HuH-7.5 (cell line): ENCODE measurements at regions not wholly inside any gene's neighbourhood (a gene's known extent, or its start where the extent isn't known, plus 50 kb on each side); places are given as distances from the start of the nearest gene placed in this dataset.
"Not testable (repeated sequence)": the region's sequence is repeated elsewhere in the genome, so short reads cannot be mapped to it uniquely, and the experiment has no call there.

ENCODE experiments used
- DNase-seq: peaks from one replicate; pipeline ENCODE4 v3.0.0; 2011; ENCODE audit warnings: low spot score

DNA sequence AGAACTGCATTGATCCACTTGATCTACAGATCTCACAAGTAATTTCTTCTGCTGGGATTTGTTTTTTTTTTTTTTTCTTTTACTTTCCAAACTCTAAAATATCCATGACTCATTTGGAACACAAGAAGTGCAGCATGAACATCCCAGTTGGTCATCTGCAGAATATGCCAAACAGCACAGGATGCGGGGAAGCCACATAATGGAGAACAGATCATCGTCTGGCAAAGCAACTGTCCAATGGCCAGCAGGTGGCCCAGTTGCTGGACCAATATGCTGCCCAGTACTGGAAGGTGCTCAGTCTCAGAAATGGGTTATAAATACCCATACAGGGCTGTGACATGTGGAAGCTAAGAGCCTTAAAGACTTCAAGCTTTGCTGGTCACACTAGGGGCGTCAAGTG, 221.3 kb upstream of the TAS2R1 start:
- DNase-seq = no peak

- no peak for DNase-seq
Observed at GRCh38 chr5:9850456-9850855, 220.3 kb upstream of the TAS2R1 start.

GRCh38 chr5:9847631-9848030, 217.5 kb upstream of the TAS2R1 start:
- no peak for DNase-seq

DNA sequence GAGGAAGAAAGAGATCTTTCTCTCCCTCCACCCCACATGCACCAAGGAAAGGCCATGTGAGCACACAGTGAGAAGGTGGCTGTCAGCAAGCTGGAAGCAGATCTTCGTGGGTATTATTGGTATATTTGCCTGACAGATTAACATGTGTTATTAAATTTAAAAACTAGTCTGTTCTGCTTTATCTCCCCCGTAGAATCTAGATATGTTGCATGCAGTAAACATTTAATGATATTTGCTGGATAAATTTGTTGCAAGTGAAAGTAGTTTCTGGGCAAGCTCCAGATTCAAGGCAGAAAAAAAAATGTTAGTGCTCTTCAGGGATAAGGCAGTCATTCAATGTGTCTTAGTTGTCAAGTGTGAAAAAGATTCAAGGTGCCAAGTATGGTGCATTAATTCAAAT, 215.0 kb upstream of the TAS2R1 start:
- DNase-seq = no peak

GRCh38 chr5:9841516-9842170, 211.5 kb upstream of the TAS2R1 start:
- no peak for DNase-seq

GRCh38 chr5:9838916-9839315, 208.8 kb upstream of the TAS2R1 start:
- DNase-seq = no peak

GRCh38 chr5:9834871-9835770, 205.0 kb upstream of the TAS2R1 start:
- DNase-seq = no peak

- DNase-seq = no peak
Observed at GRCh38 chr5:9833871-9834270, 203.7 kb upstream of the TAS2R1 start.

GRCh38 chr5:9832921-9833320, 202.8 kb upstream of the TAS2R1 start:
- no peak for DNase-seq

DNA sequence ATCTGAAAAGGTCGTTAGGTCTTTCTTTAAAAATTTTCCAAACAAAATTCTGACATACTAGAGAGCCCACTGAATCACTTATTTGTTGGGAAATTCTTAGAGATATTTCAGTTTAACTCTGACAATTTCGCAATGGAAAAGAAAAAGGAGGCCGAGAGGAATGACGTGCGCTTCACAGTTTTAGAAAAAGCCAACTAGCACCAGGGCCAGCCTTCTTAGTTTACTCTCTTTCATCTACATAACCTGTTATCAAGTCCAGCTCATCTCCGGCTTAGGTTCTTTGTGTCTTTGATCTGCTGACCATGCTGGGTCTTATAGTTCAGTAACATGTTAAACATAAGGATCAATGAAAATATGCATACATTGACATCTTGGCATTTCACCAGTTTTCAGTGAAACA, 201.7 kb upstream of the TAS2R1 start:
- no peak for DNase-seq

DNA sequence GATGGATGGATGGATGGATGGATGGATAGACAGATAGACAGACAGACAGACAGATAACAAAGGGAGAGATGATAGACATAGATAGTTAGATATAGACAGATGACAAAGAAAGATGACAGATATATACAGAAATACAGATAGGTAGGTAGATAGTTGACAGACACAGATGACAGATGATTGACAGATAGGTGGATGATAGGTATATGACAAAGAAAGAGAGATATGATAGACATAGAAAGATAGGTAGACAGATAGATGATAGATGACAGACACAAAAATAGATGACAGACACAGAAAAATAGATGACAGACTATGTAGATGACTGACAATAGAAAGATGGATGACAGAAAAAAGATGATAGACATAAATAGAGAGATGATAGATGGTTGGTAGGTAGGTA, 200.0 kb upstream of the TAS2R1 start:
- DNase-seq = no peak

GRCh38 chr5:9829621-9830020, 199.5 kb upstream of the TAS2R1 start:
- DNase-seq = no peak

- DNase-seq = no peak
Observed at GRCh38 chr5:9820691-9821449, 190.7 kb upstream of the TAS2R1 start.

DNA sequence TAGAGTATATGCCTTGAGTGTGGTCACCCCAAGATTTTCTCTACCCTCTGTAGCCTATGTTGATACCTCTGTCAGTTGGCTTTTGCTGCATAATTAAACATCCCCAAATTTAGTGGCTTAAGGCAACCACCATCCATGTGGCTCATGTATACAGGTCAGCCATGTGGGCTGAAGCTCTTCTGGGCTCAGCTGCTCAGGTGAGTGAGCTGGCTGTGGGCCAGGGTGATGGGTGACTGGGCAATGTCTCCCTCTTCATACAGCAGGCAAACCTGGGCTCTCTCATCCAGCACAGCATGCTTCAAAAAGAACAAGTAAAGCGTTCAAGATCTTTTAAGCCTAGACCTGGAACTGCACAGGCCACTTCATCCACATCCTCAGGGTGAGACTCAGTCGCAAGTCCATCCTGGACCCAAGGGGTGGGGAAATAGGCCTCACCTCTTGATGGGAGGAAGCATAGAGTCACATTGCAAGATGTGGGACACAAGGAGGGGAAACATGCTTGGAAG, 188.2 kb upstream of the TAS2R1 start:
- no peak for DNase-seq

DNA sequence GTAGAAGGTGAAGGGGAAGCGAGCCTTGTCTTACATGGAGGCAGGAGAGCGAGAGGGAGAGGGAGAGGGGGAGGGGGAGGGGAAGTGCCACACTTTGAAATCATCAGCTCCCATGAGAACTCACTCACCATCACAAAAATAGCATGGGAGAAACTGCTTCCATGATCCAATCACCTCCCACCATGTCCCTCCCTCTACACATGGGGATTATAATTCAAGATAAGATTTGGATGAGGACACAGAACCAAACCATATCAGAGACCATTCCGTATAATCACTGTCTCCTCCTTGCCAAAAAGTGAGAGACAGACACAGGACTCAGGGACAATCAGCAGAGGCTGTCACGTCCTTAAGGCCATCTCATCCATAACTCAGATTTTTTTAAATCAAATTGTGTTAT, 187.7 kb upstream of the TAS2R1 start:
- DNase-seq = no peak

DNA sequence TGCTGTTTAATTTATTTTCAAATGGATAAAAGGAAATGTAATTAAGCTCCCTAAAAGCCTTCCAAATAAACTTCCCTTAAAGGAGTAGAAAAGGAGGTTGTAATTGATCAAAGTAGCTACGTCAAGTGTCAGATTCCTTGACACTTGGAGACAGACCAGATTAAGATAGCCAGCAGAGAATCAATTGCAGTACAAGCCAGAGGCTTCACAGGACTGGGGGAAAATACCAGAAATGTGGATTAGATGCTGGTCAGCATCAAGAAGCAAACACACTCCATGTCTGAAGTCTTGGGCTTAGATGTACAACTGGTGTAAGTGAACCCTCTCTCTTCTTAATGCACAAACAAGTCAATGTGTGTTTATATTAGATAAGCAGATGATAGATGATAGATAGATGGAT, 184.9 kb upstream of the TAS2R1 start:
- DNase-seq = no peak

GRCh38 chr5:9813305-9813704, 183.2 kb upstream of the TAS2R1 start:
- DNase-seq = no peak

- not testable (repeated sequence) for DNase-seq
Observed at GRCh38 chr5:9807366-9807765, 177.2 kb upstream of the TAS2R1 start.

GRCh38 chr5:9801908-9802307, 171.8 kb upstream of the TAS2R1 start:
- DNase-seq = no peak

GRCh38 chr5:9799606-9800005, 169.5 kb upstream of the TAS2R1 start:
- no peak for DNase-seq

GRCh38 chr5:9790276-9790675, 160.1 kb upstream of the TAS2R1 start:
- DNase-seq = no peak

- DNase-seq = no peak
Observed at GRCh38 chr5:9789777-9790176, 159.6 kb upstream of the TAS2R1 start.
